ENCODE measurements at regions not wholly inside any gene's neighbourhood (a gene's known extent, or its start where the extent isn't known, plus 50 kb on each side); places are given as distances from the start of the nearest gene placed in this dataset.

DNA sequence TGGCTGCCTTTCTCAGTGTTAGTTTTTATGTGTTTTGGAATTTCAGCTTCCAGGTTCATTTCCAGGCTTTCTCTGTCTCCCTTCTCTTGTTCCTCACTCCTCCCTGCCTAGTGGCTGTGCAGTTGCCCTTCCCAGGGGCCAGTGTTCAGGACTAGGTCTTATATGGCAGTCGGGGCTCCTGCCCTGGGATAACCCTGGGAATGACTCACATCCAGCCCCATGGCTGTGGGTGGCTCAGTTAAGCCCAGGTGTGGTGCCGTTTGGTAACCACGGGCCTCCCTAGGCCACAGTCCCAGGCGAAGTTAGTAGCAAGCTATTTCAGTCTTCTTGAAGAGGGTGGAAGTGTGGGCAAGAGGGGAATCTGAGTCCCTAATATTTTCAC, 57.4 kb upstream of the DDR1 start (continued):
- TF ChIP-seq ZNF592 (IDR thresholded peaks at IDR 0.05) (peak; percentile 71; the same call in 1 of the 2 replicates), NR4A1 (CRISPR knock-in tag; IDR thresholded peaks at IDR 0.05) (no peak), NR4A1 (tag; IDR thresholded peaks at IDR 0.05) (peak; percentile 86; the same call in 1 of the 2 replicates), SRF (CRISPR knock-in tag; IDR thresholded peaks at IDR 0.05) (peak in 1 of 2 experiments; percentile 84; a peak in 2 of 4 replicates), DPF2 (IDR thresholded peaks at IDR 0.05) (0 out of 2 replicates have a peak, but pooled peaks have one; percentile 15), RAD51 (IDR thresholded peaks at IDR 0.05; ENCODE audit: borderline replicate concordance, low read depth) (no peak), CREB3 (tag; conservative IDR thresholded peaks at IDR 0.05; ENCODE audit: low read depth) (peak; percentile 75; the same call in 1 of the 2 replicates), ATF2 (CRISPR knock-in tag; IDR thresholded peaks at IDR 0.05) (no peak), CXXC5 (CRISPR knock-in tag; IDR thresholded peaks at IDR 0.05) (no peak), MEF2D (tag; conservative IDR thresholded peaks at IDR 0.05; ENCODE audit: low read depth) (peak; percentile 37; the same call in 1 of the 2 replicates), HINFP (tag; conservative IDR thresholded peaks at IDR 0.05; ENCODE audit: low read depth) (peak; percentile 35; the same call in 1 of the 2 replicates), GATA2 (CRISPR knock-in tag; IDR thresholded peaks at IDR 0.05) (no peak), RAD21 (CRISPR knock-in tag; conservative IDR thresholded peaks at IDR 0.05 in 1 of 2, IDR thresholded peaks at IDR 0.05 in 1 of 2) (peak in 1 of 2 experiments; percentile 24; a peak in 1 of 4 replicates), SREBF1 (IDR thresholded peaks at IDR 0.05; ENCODE audit: borderline replicate concordance, low read depth, low read length) (0 out of 2 replicates have a peak, but pooled peaks have one; percentile 46), CBFA2T2 (conservative IDR thresholded peaks at IDR 0.05) (0 out of 2 replicates have a peak, but pooled peaks have one; percentile 4), JUNB (CRISPR knock-in tag; conservative IDR thresholded peaks at IDR 0.05) (no peak), RBBP5 (IDR thresholded peaks at IDR 0.05; ENCODE audit: borderline replicate concordance, insufficient read depth, low read length, poor library complexity, severe bottlenecking) (peak; percentile 44), SMARCE1 (IDR thresholded peaks at IDR 0.05) (0 out of 2 replicates have a peak, but pooled peaks have one; percentile 27)

Data from K562 (cell line).